ENCODE measurements at regions not wholly inside any gene's neighbourhood (a gene's known extent, or its start where the extent isn't known, plus 50 kb on each side); places are given as distances from the start of the nearest gene placed in this dataset.

DNA sequence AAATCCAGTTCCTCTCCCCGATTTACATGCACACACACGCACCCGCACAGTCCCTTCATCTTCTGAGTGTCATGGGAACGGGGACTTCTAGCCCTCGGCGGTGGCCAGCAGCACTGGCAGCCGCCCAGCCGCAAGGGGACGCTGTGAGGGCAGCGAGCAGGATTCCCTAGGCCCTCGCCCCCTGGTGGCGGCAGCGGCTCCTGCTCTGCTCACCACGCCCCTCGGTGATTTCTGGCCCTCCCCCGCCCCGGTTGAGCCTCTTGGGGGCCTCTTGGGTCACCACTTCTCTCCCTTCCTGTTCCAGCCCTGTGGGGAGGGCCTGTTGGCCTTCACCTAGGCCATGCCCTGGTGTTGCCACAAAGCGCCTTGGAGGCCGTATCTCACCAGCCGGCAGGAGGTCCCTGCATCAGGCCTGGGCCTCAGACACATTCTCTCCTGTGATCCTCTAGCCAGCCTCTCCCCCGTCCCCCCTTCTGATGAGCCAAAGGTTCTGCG lies 75.2 kb upstream of the KSR1 start:
- peaks cover 7% of the 10 kb centered on the region for H3K4me1 Mint-ChIP-seq (ENCODE audit: low read depth)
- H3K36me3 Mint-ChIP-seq (ENCODE audit: low read depth), result peaks cover 2% of the 10 kb centered on the region
- H3K9me3 Mint-ChIP-seq, result no peaks in the 10 kb centered on the region
- peaks cover 29% of the 10 kb centered on the region for H3K27me3 Mint-ChIP-seq (ENCODE audit: insufficient read depth)
- intact Hi-C loops (cut with micrococcal nuclease), result loop anchor here (1.0 to 10.0 kb wide), 6 partner anchors 26 to 274 kb away; partner anchors contain the start of gene KSR1
- H3K27ac Mint-ChIP-seq, result no peak overlapping the region
- H3K4me3 Mint-ChIP-seq, result no peak overlapping the region
- peak; percentile 72 for DNase-seq (ENCODE audit: low spot score)

DNA sequence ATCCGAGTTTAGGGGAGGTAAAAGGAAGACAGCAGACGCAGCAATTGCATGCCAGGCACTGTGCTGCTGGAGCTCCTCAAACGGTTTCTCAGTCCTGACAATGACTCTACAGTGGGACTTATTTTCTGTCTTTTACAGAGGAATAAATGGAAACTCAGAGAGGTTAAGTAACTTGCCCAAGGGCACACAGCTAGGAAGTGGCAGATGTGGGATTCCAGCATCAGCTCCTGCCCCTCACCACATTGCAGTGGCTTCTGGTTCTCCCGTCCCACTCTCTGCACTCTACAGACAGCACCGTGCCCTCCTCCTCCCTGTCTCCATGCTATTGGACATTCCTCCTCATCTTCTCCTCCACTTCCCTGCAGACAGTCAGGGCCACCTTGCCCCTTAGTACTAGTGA lies 74.2 kb upstream of the KSR1 start:
- Mint-ChIP-seq H3K27ac (no peak overlapping the region), H3K4me1 (ENCODE audit: low read depth) (peaks cover 7% of the 10 kb centered on the region), H3K4me3 (no peak overlapping the region), H3K9me3 (no peaks in the 10 kb centered on the region), H3K27me3 (ENCODE audit: insufficient read depth) (peaks cover 31% of the 10 kb centered on the region), H3K36me3 (ENCODE audit: low read depth) (peaks cover 2% of the 10 kb centered on the region)
- no peak for DNase-seq (ENCODE audit: low spot score)
- intact Hi-C loops (cut with micrococcal nuclease), result loop anchor here (5.0 to 10.0 kb wide), 2 partner anchors 160 to 273 kb away; no protein-coding TSS in a partner anchor

DNA sequence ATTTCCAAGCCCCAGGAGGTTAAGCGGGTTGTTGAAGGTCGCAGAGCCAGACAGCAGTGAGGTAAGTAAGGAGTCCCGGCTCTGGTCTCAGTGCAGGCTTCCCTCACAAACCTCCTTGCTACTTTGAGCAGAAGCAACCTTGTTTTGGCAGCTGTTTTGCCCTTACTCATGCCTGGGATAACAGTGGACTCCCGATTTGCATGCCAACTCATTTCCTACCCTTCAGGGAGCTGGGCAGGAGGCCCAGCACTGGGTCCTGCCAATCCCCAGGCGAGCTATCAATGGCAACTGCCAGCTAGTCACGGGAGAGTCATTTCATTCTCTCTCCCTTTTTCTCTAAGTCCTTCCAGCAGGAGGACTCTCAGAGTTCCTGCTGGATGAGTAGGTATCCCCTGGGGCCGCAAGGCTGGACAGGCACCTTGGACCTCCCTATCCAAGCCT lies 72.0 kb upstream of the KSR1 start:
- intact Hi-C loops (cut with micrococcal nuclease), result loop anchor here (5.0 to 10.0 kb wide), 2 partner anchors 158 to 271 kb away; no protein-coding TSS in a partner anchor
- DNase-seq (ENCODE audit: low spot score), result no peak
- Mint-ChIP-seq H3K9me3 (no peaks in the 10 kb centered on the region), H3K4me1 (ENCODE audit: low read depth) (peaks cover 7% of the 10 kb centered on the region), H3K27ac (no peak overlapping the region), H3K36me3 (ENCODE audit: low read depth) (no peaks in the 10 kb centered on the region), H3K4me3 (no peak overlapping the region), H3K27me3 (ENCODE audit: insufficient read depth) (peaks cover 23% of the 10 kb centered on the region)

DNA sequence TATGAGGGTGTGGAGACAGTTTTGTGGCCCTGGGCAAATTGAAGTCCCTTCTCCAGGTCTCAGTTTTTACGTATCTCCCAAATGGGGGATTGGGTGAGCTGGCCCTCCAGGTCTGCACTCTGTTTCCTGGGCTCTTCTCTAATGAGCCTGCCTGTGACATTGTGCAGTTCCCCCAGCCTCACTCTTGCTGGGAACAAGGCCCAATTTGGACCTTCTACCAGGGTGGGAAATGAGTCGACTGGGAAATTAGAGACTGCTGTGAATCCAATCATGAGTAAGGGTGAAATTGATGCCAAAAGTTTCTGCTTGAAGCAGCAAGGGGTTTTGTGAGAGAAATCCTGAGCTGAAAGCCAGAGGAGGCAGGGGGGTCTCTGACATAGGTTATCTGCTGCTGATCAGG lies 71.5 kb upstream of the KSR1 start:
- no peak for DNase-seq (ENCODE audit: low spot score)
- Mint-ChIP-seq H3K27ac (no peak overlapping the region), H3K4me3 (no peak overlapping the region), H3K27me3 (ENCODE audit: insufficient read depth) (peaks cover 19% of the 10 kb centered on the region), H3K4me1 (ENCODE audit: low read depth) (peaks cover 7% of the 10 kb centered on the region), H3K36me3 (ENCODE audit: low read depth) (no peaks in the 10 kb centered on the region), H3K9me3 (no peaks in the 10 kb centered on the region)
- intact Hi-C loops (cut with micrococcal nuclease), result loop anchor here (5.0 to 10.0 kb wide), 2 partner anchors 158 to 270 kb away; no protein-coding TSS in a partner anchor

DNA sequence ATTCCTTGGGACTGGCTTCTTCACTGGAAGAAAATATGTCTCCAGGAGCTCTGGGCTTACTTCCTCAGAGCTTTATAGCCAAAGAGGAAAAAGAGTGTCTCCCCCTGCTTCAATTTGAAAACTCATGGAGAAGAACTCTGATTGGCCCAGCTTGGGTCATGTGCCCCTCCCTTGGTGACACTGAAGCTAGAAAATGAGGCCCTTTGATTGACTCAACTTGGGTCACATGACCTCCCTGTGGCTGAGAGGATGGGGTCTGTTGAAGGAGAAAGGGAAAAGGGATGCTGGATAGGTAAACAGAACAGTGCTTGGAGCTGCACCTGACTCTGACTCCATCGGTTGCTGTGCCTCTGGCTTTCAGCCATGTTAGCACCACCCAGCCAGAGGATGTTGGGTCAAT lies 70.6 kb upstream of the KSR1 start:
- Mint-ChIP-seq H3K4me1 (ENCODE audit: low read depth) (peaks cover 7% of the 10 kb centered on the region), H3K4me3 (no peak overlapping the region), H3K27me3 (ENCODE audit: insufficient read depth) (peaks cover 14% of the 10 kb centered on the region), H3K9me3 (no peaks in the 10 kb centered on the region), H3K27ac (no peak overlapping the region), H3K36me3 (ENCODE audit: low read depth) (no peaks in the 10 kb centered on the region)
- intact Hi-C loops (cut with micrococcal nuclease), result loop anchor here (10.0 kb wide), 1 partner anchor 269 kb away; no protein-coding TSS in a partner anchor
- DNase-seq (ENCODE audit: low spot score), result no peak

DNA sequence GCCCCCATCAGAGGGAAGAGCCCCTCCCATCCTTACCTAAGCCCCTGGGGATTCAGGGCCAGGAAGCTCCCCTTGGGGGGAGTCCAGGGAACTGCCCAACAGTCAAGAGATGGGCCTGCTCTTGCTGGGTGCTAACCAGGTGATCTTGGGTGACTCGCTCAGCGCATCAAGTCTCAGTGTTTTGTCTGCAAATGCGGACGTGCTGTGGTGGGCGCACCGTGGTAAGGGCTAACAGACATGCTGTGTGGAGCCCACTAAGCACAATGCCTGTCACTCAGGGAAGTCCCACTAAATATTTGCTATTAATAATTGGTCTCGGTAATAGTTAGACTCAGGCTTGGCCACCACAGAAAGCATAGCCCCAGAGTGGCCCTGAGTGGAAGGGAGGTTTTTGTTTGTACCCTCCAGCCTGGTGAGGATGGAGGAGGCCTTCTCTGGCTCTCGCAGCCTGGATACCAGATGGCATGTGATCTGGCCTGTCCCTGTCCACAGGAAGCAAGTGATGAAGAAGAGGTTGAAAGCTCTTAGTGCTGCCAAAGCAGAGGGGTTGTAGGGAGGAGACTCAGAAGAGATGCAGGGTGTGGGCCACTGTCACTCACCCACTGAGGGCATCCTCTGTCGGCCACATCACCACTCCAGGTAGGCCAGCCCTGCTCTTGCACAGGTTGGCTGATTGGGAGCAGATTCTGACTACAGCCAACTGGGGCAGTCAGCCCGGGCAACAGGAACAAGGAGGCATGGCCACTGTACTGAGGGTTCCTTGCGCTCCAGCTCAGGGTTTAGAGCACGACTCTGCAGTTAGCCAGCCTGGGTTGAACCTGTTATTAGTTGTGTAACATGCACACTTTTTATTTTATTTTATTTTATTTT lies 69.8 kb upstream of the KSR1 start:
- no peaks in the 10 kb centered on the region for H3K9me3 Mint-ChIP-seq
- no peak overlapping the region for H3K27ac Mint-ChIP-seq
- no peaks in the 10 kb centered on the region for H3K4me1 Mint-ChIP-seq (ENCODE audit: low read depth)

DNA sequence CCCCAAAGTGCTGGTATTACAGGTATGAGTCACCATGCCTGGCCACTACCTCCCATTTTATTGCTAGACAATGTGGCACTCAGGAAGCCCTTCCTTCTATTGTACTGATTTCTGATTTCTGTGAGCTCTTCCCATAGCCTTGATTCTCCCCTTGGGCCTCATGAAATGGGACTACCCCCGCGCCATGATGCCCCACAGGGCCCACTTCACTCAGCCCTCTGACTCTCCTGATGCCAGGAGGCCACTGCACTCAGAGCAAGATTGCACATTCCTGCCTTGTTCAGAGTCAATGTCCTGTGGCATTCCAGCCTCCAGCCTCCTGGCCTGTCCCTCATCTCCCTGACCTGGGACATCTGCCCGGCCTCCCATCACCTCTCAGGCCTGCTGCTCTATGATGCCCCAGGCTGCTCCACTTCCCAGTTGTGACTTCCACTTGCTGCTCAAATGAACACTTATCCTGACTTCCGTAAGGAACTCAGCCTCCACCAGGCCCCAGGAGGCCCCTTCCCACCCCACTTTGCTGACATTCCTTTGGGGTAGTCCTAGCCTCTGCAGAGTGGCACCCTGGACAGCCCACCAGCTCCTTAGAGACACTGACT lies 66.6 kb upstream of the KSR1 start:
- H3K36me3 Mint-ChIP-seq (ENCODE audit: low read depth), result no peaks in the 10 kb centered on the region
- no peak overlapping the region for H3K27ac Mint-ChIP-seq
- peaks cover 22% of the 10 kb centered on the region for H3K27me3 Mint-ChIP-seq (ENCODE audit: insufficient read depth)
- H3K4me1 Mint-ChIP-seq (ENCODE audit: low read depth), result no peaks in the 10 kb centered on the region
- H3K9me3 Mint-ChIP-seq, result peaks cover 5% of the 10 kb centered on the region
- intact Hi-C loops (cut with micrococcal nuclease), result loop anchor here (2.0 to 10.0 kb wide), 2 partner anchors 189 to 265 kb away; no protein-coding TSS in a partner anchor
- DNase-seq (ENCODE audit: low spot score), result no peak
- no peak overlapping the region for H3K4me3 Mint-ChIP-seq

More for the DNA sequence above, 69.8 kb upstream of the KSR1 start:
- Mint-ChIP-seq H3K4me3 (no peak overlapping the region), H3K36me3 (ENCODE audit: low read depth) (no peaks in the 10 kb centered on the region), H3K27me3 (ENCODE audit: insufficient read depth) (peaks cover 18% of the 10 kb centered on the region)
- intact Hi-C loops (cut with micrococcal nuclease), result loop anchor here (10.0 kb wide), 1 partner anchor 268 kb away; no protein-coding TSS in a partner anchor
- no peak for DNase-seq (ENCODE audit: low spot score)

DNA sequence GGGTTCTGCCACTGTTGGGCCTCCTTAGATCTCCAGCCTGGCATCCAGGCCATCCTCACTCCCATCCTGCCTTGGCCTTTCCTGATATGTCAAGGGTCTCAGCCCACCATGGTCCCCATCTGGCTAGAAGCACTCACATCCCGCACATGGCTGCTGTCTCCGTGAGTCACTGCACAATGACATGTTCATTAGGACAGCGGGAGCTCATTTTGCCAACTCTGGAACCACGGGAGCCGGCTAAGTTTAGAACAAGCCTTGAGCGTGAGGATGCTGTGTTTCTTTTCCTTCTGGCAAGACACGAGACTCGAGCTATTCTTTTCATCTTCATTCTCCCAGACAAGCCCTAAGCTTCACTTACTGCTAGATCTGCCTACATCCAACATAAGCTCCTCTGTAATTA lies 65.7 kb upstream of the KSR1 start:
- no peak overlapping the region for H3K4me3 Mint-ChIP-seq
- DNase-seq (ENCODE audit: low spot score), result no peak
- H3K4me1 Mint-ChIP-seq (ENCODE audit: low read depth), result no peaks in the 10 kb centered on the region
- intact Hi-C loops (cut with micrococcal nuclease), result no loop called here
- peaks cover 12% of the 10 kb centered on the region for H3K9me3 Mint-ChIP-seq
- no peak overlapping the region for H3K27ac Mint-ChIP-seq
- peaks cover 26% of the 10 kb centered on the region for H3K27me3 Mint-ChIP-seq (ENCODE audit: insufficient read depth)
- H3K36me3 Mint-ChIP-seq (ENCODE audit: low read depth), result no peaks in the 10 kb centered on the region

DNA sequence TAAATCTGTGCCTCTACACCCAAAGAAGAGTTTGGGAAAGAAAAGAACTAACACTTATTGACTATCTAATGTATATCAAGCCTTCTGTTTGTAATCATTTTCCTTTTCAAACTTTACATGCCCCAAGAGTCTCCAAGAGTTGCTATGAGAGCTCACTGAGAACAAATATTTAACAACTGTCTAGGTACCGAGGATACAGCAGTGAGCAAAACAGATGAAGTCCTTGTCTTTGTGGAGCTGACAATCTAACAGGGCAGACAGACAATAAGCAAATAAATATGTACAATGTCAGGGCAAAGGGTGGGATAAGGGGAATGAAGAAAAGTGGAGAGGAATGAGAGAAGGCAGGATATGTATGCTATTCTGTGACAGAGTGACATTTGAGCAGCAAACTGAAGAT lies 64.8 kb upstream of the KSR1 start:
- Mint-ChIP-seq H3K27me3 (ENCODE audit: insufficient read depth) (peaks cover 26% of the 10 kb centered on the region), H3K27ac (no peak overlapping the region), H3K4me3 (no peak overlapping the region), H3K36me3 (ENCODE audit: low read depth) (no peaks in the 10 kb centered on the region), H3K9me3 (peaks cover 12% of the 10 kb centered on the region), H3K4me1 (ENCODE audit: low read depth) (no peaks in the 10 kb centered on the region)
- no peak for DNase-seq (ENCODE audit: low spot score)
- intact Hi-C loops (cut with micrococcal nuclease), result no loop called here

DNA sequence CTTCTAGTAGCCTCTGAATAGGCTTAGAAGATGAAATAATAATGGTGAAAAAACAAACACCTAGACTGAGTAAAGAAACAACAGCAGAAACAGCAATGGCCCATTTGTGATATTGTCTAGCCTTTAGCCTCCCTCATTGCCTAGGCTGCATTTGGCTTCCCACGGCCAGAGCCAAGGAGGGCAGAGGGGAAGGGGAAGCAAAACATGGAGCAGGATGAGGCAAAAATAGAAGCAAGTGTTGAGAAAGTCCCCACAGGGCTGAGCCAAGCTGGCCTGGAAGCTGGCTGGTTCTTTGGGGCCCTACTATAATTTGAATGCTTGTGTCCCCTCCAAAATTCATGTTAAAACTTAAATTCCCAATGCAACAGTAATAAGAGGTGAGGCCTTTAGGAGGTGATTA lies 60.2 kb upstream of the KSR1 start:
- no peak overlapping the region for H3K4me3 Mint-ChIP-seq
- no peaks in the 10 kb centered on the region for H3K36me3 Mint-ChIP-seq (ENCODE audit: low read depth)
- H3K4me1 Mint-ChIP-seq (ENCODE audit: low read depth), result no peaks in the 10 kb centered on the region
- peaks cover 12% of the 10 kb centered on the region for H3K9me3 Mint-ChIP-seq
- no peak overlapping the region for H3K27ac Mint-ChIP-seq
- H3K27me3 Mint-ChIP-seq (ENCODE audit: insufficient read depth), result peaks cover 47% of the 10 kb centered on the region
- no peak for DNase-seq (ENCODE audit: low spot score)
- intact Hi-C loops (cut with micrococcal nuclease), result no loop called here

DNA sequence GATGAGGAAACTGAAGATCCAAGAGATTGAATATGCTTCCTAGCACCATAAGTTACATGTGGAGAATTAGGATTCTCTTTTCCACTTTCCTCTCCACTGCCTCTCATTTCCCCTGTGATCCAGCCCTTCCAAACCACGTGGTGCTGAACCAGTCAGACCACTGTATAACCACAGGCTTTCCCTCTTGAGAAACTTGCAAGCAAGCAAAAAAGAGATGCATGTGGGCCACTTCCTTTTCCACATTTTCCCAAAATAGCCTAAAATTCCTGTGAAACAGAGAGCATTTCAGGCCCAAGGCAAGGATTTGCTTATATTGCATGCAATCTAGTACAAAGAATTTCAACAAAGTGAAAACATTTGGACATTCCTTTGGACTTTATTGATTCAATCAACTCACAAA lies 59.3 kb upstream of the KSR1 start:
- Mint-ChIP-seq H3K4me3 (no peak overlapping the region), H3K27me3 (ENCODE audit: insufficient read depth) (peaks cover 44% of the 10 kb centered on the region), H3K27ac (no peak overlapping the region), H3K9me3 (peaks cover 12% of the 10 kb centered on the region), H3K36me3 (ENCODE audit: low read depth) (no peaks in the 10 kb centered on the region), H3K4me1 (ENCODE audit: low read depth) (no peaks in the 10 kb centered on the region)
- intact Hi-C loops (cut with micrococcal nuclease), result no loop called here
- DNase-seq (ENCODE audit: low spot score), result no peak

DNA sequence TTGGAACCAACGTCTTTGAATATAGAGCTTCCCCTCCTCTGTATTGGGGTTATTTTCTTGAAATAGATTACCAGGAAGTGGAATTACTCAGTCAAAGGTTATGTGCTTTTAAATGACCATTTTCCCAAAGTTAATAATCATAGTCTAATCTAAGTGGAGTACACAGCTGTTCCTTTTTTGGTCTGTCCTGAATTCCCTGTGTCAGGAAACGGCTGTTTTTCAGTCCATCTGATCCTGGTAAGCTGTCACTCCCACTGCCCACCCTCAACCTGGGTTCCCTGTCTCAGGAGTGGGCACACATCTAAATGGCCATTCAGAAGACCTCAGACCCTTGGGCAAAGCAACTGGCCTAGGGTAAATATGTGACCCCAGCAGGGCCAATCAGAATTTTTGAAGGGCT lies 57.6 kb upstream of the KSR1 start:
- peaks cover 12% of the 10 kb centered on the region for H3K9me3 Mint-ChIP-seq
- peaks cover 38% of the 10 kb centered on the region for H3K27me3 Mint-ChIP-seq (ENCODE audit: insufficient read depth)
- no peak for DNase-seq (ENCODE audit: low spot score)
- intact Hi-C loops (cut with micrococcal nuclease), result no loop called here
- no peaks in the 10 kb centered on the region for H3K4me1 Mint-ChIP-seq (ENCODE audit: low read depth)
- H3K27ac Mint-ChIP-seq, result no peak overlapping the region
- no peaks in the 10 kb centered on the region for H3K36me3 Mint-ChIP-seq (ENCODE audit: low read depth)
- no peak overlapping the region for H3K4me3 Mint-ChIP-seq

DNA sequence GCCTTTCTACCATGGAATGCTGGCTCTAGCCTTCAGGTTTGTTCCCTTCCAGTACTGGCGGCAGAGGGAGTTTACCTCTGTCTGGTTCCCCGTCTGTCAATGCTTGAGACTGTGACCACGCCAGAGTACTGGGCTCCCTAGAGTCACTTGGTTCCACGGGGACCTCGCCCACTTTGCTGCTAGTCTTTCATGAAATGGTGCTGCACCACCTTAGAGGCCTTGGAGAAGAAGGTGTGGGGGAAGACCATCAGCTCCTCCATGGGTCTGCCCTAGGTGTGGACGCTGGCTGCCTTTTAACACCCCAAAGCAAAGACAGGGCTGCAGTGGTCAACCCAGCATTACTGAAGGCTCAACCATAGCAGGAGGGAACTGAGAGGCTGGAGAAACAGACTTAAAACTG lies 55.3 kb upstream of the KSR1 start:
- DNase-seq (ENCODE audit: low spot score), result no peak
- Mint-ChIP-seq H3K9me3 (no peaks in the 10 kb centered on the region), H3K36me3 (ENCODE audit: low read depth) (no peaks in the 10 kb centered on the region), H3K27me3 (ENCODE audit: insufficient read depth) (peaks cover 29% of the 10 kb centered on the region), H3K4me3 (no peak overlapping the region), H3K4me1 (ENCODE audit: low read depth) (no peaks in the 10 kb centered on the region), H3K27ac (no peak overlapping the region)
- intact Hi-C loops (cut with micrococcal nuclease), result loop anchor here (5.0 kb wide), 1 partner anchor 49 kb away; no protein-coding TSS in a partner anchor

Measured in activated T-helper 1 cell treated with anti-CD3 and anti-CD28 coated beads, Interleukin-12 subunit alpha, Interleukin-12 subunit beta, Interleukin-2, Interleukin-4 antibody, amounts not matched to agents 30 ng/mL and 10 ng/mL and 1 ng/mL, durations not matched to agents 14 hours and 24 hours and 36 hours (primary cell).